GM21786 (cell line): ENCODE measurements at regions not wholly inside any gene's neighbourhood (a gene's known extent, or its start where the extent isn't known, plus 50 kb on each side); places are given as distances from the start of the nearest gene placed in this dataset.
"Not testable (repeated sequence)": the region's sequence is repeated elsewhere in the genome, so short reads cannot be mapped to it uniquely, and the experiment has no call there.

Experiments used
- ATAC-seq: cut with Tn5 transposase; IDR thresholded peaks from one replicate; pipeline ENCODE4 v1.9.1; 2021; ENCODE audit not compliant: unreplicated experiment

- no peak for ATAC-seq
Measured at GRCh38 chr5:99349787-99350186, 421.0 kb upstream of the CHD1 start.

- ATAC-seq = no peak
Measured at GRCh38 chr5:99348597-99348996, 419.8 kb upstream of the CHD1 start.

- ATAC-seq = not testable (repeated sequence)
Measured at GRCh38 chr5:99339758-99340157, 411.0 kb upstream of the CHD1 start.

DNA sequence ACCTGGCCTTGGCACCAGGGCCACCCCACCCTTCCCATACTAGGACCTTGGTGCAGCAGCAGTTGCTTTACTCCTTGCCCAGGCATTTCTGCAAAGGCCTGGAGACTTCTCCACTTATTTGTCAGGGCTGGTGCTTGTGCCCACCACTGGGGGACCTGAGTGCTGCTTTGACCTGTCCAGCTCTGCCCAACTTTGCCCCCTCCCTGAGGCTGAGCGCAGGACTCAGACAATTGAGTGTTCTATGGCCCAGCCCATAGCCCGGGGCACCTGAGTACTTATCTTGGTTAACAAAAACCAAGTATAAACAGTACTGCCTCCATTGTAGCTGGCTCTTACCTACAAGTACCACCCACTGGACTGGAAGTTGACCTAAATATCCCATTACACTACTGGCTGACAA is 406.1 kb upstream of the CHD1 start:
- no peak for ATAC-seq

GRCh38 chr5:99331061-99331460 is 402.3 kb upstream of the CHD1 start:
- no peak for ATAC-seq

- no peak for ATAC-seq
Measured at GRCh38 chr5:99320436-99320835, 391.6 kb upstream of the CHD1 start.

- no peak for ATAC-seq
Measured at GRCh38 chr5:99317136-99317535, 388.3 kb upstream of the CHD1 start.

DNA sequence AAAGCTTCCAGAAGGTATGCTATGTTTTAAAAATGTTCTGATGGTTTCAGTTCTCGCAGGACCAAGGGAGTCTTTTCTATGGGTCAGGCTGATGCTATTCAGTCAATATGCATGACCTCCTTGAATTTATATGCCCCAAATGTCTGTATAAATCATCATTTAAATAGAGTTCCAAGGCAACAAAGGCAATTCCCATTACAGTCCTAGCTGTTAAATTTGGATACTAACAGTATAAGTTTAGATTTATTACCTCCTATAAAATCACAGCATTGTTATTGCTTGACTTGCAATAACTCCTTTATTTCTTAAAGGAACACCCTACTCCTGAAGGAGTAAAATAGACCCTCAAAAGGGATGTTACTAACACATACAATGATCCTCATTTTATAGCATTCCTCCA is 387.7 kb upstream of the CHD1 start:
- ATAC-seq = no peak

DNA sequence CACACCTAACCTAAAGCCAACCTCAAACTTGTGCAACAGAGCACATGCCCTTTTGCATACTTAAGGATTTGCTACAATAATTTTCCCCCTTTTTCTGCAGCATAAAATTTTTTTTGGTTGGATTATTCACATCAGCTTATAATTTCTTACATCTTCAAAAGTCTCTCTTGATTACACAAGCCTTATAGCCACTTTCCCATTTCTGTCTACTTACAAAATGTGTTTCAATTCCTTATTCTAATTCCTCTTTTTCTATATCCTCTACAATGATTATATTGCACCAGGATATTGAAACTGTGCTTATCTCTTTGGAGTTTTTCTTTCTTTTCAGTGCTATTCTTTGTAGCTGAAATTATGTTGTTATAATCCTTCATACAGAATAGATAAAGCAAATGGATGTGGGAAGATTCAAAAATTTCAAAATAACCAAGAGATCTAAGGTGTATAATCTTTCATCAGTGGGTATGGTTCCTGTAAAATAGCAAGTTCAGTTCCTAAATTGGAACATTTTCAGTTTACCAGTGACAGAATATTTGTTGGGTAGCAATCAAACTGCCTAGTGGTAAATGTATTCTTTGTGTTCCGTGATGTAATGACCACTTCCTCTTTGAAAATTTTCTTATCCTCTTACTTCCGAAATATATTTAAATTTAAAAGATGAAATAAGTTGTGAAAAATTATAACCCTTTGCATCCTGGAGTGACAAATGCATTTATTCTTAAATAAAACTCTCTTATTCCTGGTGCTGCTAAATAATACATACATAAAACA is 386.8 kb upstream of the CHD1 start:
- ATAC-seq = no peak

- no peak for ATAC-seq
Measured at GRCh38 chr5:99314721-99315120, 385.9 kb upstream of the CHD1 start.

DNA sequence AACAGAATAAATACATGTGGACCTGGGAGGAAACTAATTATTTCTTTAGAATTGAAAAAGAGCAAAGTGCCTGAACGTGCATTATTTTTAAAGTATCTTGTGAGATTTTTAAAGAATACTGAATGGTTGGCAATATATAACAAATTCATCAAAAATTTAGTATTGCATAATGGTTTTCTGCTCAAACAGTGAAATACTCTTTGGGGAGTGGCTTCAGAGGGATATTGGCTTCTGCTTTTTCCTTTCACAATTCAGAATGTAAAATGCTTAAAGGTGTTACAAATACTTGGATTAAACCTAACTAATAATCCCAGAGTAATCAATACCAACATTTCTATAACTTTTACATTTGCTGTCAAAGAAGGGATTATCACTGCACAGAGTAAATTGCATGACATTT is 379.3 kb upstream of the CHD1 start:
- ATAC-seq = no peak

DNA sequence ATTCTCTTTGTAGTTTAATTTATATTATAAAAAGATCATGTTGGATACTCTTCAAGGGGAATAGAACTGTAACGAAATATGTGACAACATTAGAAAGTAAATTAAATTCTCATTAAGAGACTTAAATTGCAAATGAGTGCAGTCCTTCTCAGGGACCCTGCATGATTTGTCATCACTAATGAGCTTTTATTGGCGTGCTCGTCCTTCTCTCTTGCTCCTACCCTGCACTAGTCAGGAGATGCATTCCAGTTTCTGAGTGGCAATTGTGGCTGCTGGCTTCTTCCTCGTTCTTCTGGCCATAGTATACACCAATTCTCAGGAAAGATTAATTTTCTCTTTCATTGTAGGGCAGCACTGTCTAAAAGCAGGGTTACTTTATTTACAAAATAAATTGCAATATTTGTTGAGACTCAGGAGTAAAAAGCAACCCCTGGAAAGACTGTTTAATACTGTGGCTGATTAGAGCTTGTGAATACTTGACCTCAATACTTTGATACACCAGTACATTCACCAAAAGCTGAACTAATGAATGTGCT is 376.3 kb upstream of the CHD1 start:
- ATAC-seq = no peak

- no peak for ATAC-seq
Measured at GRCh38 chr5:99285606-99286005, 356.8 kb upstream of the CHD1 start.

DNA sequence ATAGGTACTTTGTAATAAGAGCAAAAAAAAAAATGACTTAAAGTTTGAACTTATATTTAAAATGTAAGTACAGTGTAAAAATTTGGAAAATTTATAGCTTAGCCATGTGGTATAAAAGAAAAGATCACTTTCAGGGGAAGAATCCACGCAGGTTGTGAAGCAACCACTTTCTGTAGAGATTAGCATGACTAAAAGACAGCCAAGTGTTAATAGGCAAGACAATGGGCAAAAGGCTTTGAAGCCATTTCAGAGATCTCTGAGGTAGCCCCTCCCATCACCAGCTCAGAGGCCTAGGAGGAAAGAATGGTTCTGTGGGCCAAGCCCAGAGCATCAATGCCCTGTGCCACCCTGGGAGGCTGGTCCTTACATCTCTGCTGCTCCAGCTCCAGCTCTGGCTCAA is 346.3 kb upstream of the CHD1 start:
- ATAC-seq = no peak

- ATAC-seq = no peak
Measured at GRCh38 chr5:99272576-99272975, 343.8 kb upstream of the CHD1 start.

DNA sequence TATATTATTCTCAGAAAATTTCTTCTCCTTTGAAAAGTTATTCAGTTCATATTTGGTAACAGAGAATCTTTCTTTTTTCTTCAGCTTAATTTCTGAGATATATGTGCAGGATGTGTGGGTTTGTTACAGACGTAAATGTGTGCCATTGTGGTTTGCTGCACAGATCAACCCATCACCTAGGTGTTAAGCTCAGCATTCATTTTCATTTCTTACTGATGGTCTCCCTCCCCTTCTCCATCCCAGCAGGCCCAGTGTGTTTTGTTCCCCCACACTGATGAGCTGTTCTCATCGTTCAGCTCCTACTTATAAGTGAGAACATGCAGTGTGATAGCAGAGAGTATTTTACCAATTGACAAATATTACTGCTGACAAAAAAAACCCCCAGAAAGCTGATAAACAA is 330.0 kb upstream of the CHD1 start:
- ATAC-seq = no peak

GRCh38 chr5:99248066-99248465 is 319.3 kb upstream of the CHD1 start:
- no peak for ATAC-seq

DNA sequence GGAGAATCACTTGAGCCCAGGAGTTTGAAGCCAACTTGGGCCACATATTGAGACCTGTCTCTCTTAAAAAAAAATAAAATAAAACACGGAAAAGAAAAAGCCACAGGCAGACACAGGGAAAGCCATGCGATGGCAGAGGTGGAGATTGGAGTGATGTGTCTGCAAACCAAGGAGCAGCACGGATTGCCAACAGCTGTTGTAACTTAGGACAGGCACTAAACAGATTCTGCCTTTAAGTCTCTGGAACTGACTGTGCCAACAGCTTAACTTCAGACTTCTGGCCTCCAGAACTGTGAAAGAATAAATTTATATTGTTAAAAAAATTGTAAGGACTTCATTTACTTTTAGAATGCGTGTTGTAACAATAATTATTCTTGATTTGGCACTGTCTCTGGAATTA is 318.5 kb upstream of the CHD1 start:
- ATAC-seq = no peak

DNA sequence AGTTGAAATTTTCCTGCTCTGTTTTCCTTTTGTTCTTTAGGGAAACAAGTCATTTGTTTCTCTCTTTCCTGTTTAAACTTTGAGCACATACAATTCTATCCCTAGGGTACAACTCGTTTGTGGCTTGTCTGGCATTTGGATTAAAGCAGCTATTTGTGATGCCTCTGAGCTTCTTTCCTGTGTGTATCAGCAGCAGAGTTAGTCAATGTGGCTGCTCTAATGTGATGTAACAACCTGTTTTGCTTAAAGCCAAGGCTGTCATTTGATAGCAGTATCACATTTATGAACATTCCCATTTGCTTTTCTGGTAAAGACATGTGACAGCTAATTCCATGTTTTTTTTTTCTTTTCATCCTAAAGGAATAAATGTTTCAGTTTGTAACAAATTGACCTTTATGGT is 314.3 kb upstream of the CHD1 start:
- no peak for ATAC-seq

GRCh38 chr5:99239826-99240360 is 311.1 kb upstream of the CHD1 start:
- ATAC-seq = no peak

DNA sequence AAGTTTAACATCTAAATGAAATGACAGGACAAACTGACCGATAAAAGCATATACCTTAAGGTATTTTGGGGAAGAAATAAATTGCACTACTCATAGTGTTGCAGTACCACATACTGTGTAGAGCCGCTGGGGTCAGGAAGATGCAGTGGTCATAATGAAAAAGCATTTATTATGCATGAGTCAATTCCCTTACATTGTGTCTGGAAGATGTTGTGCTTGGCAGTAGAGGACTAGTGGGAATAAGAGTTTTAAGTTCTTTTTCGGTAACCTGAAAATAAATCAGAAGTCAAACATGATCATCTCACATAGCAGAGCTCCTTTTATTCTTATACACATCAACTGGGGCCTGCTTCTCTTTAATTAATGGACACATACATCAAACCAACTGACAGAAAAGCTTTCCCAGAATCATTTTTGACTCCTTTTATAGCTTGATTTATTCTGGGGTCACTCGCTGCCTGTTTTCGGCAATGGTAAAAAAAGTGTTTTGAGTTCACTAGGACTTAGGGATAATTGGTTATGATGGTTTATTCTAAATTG is 262.5 kb upstream of the CHD1 start:
- ATAC-seq = no peak

GRCh38 chr5:99187611-99188010 is 258.8 kb upstream of the CHD1 start:
- ATAC-seq = no peak

DNA sequence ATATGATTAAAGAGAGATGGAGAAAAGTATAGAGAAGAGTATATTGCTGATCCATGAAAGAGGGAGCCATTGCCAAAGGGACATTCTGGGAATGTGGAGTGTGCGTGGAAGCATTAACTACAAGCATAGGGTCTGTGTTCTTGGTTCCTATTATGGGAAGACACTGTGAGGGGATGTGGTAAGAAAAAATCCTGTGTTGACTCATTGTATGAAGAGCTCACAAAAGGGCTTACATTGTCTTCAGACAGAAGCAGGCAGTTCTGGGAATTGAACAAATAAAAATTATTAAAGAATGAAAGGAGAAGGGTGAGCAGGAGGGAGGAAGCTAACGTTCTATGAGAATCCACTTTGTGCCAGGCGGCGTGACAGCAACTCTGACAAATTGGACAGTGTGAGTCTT is 250.4 kb upstream of the CHD1 start:
- ATAC-seq = no peak
